ENCODE measurements at regions not wholly inside any gene's neighbourhood (a gene's known extent, or its start where the extent isn't known, plus 50 kb on each side); places are given as distances from the start of the nearest gene placed in this dataset.
A peak's percentile ranks its signal among the peaks of the same experiment; 100 is the strongest.
"Not testable (repeated sequence)": the region's sequence is repeated elsewhere in the genome, so short reads cannot be mapped to it uniquely, and the experiment has no call there.

DNA sequence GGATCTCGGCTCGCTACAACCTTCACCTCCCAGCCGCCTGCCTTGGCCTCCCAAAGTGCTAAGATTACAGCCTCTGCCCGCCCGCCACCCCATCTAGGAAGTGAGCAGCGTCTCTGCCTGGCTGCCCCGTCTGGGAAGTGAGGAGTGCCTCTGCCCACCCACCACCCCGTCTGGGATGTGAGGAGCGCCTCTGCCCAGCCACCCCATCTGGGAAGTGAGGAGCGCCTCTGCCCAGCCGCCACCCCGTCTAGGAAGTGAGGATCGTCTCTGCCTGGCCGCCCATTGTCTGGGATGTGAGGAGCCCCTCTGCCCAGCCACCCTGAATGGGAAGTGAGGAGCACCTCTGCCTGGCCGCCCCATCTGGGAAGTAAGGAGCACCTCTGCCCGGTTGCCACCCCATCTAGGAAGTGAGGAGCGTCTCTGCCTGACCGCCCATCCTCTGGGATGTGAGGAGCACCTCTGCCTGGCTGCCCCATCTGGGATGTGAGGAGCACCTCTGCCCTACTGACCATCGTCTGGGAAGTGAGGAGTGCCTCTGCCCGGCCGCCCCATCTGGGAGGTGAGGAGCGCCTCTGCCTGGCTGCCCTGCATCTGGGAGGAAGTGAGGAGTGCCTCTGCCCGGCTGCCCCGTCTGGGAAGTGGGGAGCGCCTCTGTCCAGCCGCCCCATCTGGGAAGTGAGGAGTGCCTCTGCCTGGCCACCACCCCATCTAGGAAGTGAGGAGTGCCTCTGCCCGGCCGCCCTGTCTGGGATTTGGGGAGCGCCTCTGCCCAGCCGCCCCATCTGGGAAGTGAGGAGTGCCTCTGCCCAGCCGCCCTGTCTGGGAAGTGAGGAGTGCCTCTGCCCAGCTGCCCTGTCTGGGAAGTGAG lies 90.4 kb upstream of the ZNF519 start:
- H3K4me3 ChIP-seq (replicated peaks; ENCODE audit: low read depth, low read length), result not testable (repeated sequence)

DNA sequence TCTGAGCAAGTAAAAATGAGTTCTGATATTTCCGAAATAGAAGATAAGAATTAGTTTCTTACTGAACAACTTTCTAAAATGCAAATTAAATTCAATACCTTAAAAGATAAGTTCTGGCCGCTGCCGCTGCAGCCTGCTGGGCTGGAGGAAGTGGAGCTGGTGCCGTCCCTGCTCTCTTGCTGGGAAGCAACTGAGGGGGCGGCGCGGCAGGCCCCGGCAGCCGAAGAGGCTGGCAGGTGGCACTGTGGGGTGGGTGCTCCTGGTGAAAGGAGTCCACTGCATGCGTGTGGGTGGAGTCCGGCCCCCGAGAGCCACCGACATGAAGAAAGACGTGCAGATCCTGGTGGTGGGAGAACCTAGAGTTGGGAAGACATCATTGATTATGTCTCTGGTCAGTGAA lies 89.5 kb upstream of the ZNF519 start:
- no peak for DNase-seq (ENCODE audit: low read depth)
- TF ChIP-seq, protein P1, sequence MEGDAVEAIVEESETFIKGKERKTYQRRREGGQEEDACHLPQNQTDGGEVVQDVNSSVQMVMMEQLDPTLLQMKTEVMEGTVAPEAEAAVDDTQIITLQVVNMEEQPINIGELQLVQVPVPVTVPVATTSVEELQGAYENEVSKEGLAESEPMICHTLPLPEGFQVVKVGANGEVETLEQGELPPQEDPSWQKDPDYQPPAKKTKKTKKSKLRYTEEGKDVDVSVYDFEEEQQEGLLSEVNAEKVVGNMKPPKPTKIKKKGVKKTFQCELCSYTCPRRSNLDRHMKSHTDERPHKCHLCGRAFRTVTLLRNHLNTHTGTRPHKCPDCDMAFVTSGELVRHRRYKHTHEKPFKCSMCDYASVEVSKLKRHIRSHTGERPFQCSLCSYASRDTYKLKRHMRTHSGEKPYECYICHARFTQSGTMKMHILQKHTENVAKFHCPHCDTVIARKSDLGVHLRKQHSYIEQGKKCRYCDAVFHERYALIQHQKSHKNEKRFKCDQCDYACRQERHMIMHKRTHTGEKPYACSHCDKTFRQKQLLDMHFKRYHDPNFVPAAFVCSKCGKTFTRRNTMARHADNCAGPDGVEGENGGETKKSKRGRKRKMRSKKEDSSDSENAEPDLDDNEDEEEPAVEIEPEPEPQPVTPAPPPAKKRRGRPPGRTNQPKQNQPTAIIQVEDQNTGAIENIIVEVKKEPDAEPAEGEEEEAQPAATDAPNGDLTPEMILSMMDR (IDR thresholded peaks at IDR 0.05; ENCODE audit: low read length, missing control alignments), result no peak
- H3K4me3 ChIP-seq (replicated peaks; ENCODE audit: low read depth, low read length), result no peak overlapping the region

More for the DNA sequence above, 90.4 kb upstream of the ZNF519 start:
- DNase-seq (ENCODE audit: low read depth), result not testable (repeated sequence)

DNA sequence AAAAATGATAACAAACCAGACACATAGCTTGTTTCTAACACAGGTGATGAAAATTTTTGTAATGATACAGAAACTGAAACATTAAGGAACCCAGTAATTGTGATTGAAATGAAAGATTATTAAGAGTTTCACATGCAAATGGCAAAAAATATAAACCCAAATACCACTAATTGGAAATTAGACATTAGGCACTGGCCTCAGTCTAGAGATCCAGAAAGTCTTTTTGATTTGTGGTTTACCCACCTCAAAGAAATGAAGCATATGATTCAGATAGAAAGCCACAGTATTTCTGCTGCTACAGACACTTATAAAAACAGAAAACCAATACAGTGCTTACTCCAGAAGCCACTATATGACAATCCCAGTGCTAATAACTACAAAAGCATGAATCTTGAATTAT lies 83.7 kb upstream of the ZNF519 start:
- H3K4me3 ChIP-seq (replicated peaks; ENCODE audit: low read depth, low read length); DNase-seq (ENCODE audit: low read depth): not testable (repeated sequence)

DNA sequence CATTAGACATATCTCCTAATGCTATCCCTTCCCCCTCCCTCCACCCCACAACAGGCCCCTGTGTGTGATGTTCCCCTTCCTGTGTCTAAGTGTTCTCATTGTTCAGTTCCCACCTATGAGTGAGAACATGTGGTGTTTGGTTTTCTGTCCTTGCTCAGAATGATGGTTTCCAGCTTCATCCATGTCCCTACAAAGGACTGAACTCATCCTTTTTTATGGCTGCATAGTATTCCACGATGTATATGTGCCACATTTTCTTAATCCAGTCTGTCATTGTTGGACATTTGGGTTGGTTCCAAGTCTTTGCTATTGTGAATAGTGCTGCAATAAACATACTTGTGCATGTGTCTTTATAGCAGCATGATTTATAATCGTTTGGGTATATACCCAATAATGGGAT lies 71.2 kb upstream of the ZNF519 start:
- H3K4me3 ChIP-seq (replicated peaks; ENCODE audit: low read depth, low read length); DNase-seq (ENCODE audit: low read depth): not testable (repeated sequence)

DNA sequence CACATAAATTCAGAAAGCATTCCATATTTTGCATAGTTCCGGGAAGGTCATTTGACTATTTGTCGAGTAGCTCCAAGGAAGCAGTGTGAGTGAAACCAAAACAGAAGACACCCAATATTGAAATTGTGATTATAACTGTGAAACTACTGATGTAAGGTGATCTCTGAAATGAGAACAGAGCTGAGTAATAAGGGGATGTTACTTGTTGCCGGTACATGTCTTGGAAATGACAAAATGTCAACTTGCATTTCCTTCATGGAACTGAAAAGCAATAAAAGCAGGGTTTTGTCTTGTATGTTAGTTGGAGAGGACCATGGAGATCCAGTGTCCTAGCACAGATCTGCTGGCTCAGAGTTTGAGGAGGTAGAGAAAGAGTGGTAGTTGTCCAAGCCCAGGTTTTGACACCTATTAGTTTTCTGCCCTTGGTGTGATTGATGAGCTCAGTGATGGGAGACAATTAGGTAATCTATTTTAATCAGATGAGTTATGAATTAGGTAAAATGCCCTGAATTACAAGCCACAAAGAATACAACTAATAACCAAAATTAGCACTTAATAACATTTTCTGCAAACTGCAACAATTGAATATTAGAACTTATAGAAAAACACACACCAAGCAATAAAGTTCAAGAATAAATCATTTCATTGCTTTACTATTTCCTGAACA lies 58.7 kb upstream of the ZNF519 start:
- DNase-seq (ENCODE audit: low read depth); H3K4me3 ChIP-seq (replicated peaks; ENCODE audit: low read depth, low read length): not testable (repeated sequence)

DNA sequence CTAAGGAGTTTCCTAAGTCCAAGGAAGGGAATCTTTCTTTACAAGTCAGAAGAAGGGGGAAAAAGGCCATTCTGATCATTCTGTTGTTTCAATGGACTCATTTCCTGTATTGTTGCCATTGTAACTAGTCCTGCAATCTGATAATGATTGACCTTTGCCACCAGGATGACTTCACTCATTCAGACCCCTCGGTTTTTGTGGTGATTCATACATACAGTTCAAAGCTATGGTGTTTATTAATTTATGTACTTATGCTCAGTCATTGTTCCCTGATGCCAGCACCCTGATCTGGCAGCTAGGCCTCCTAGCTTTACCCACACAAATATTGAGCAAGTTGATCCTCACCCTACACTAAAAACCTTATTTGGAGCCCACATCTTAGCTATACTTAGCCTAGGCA lies 57.6 kb upstream of the ZNF519 start:
- no peak overlapping the region for H3K4me3 ChIP-seq (replicated peaks; ENCODE audit: low read depth, low read length)
- DNase-seq (ENCODE audit: low read depth), result peak; percentile 5
- TF ChIP-seq, protein P1 (IDR thresholded peaks at IDR 0.05; ENCODE audit: low read length, missing control alignments), result no peak

DNA sequence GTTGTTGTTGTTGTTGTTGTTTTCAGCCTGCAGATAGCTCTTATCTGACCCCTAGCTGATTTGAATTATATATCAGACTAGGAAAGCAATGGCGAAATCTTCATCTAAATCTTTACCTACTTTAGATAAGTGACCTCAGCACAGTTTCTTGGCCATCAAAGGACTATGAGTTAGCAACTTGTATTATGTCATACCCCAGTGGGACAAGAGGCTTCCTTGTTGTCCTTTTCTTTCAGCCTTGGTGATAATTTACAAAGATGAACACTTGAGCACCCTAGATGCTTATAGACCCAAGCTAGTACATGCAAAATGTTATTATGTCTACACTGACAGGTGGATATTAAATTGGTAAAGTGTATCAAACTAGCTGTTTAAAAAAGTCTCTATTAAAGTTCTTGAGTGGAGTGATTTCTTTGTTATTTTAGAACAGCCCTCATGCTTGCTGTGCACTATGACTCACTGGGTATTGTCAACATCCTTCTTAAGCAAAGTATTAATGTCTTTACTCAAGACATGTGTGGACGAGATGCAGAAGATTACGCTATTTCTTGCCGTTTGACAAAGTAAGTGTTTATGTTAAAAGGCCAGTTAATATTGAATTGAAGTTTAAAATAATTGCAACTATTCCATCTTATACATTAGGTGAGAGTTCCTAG lies 56.6 kb upstream of the ZNF519 start:
- peak; percentile 2 for DNase-seq (ENCODE audit: low read depth)
- not testable (repeated sequence) for H3K4me3 ChIP-seq (replicated peaks; ENCODE audit: low read depth, low read length)
